ENCODE measurements at regions not wholly inside any gene's neighbourhood (a gene's known extent, or its start where the extent isn't known, plus 50 kb on each side); places are given as distances from the start of the nearest gene placed in this dataset.
"Not testable (repeated sequence)": the region's sequence is repeated elsewhere in the genome, so short reads cannot be mapped to it uniquely, and the experiment has no call there.

- TF ChIP-seq ZFX (IDR thresholded peaks at IDR 0.05) (no peak), CTCF (conservative IDR thresholded peaks at IDR 0.05) (no peak)
- no peak overlapping the region for H3K27ac ChIP-seq
Observed at GRCh38 chr2:149858901-149859634, 271.5 kb upstream of the MMADHC start.

- TF ChIP-seq ZFX (IDR thresholded peaks at IDR 0.05): no peak
- no peak for TF ChIP-seq CTCF (conservative IDR thresholded peaks at IDR 0.05)
Observed at GRCh38 chr2:149858216-149858615, 270.6 kb upstream of the MMADHC start.

GRCh38 chr2:149857344-149857743 lies 269.8 kb upstream of the MMADHC start:
- H3K27ac ChIP-seq: no peak overlapping the region
- TF ChIP-seq ZFX (IDR thresholded peaks at IDR 0.05) (no peak), CTCF (conservative IDR thresholded peaks at IDR 0.05) (no peak)

More at GRCh38 chr2:149858216-149858615, 270.6 kb upstream of the MMADHC start:
- H3K27ac ChIP-seq: no peak overlapping the region

- H3K27ac ChIP-seq: not testable (repeated sequence)
Observed at GRCh38 chr2:149855859-149856258, 268.3 kb upstream of the MMADHC start.

GRCh38 chr2:149849591-149849990 lies 262.0 kb upstream of the MMADHC start:
- TF ChIP-seq CTCF (conservative IDR thresholded peaks at IDR 0.05): no peak
- TF ChIP-seq ZFX (IDR thresholded peaks at IDR 0.05): no peak

GRCh38 chr2:149849136-149849535 lies 261.6 kb upstream of the MMADHC start:
- H3K27ac ChIP-seq: no peak overlapping the region
- TF ChIP-seq CTCF (conservative IDR thresholded peaks at IDR 0.05): no peak
- TF ChIP-seq ZFX (IDR thresholded peaks at IDR 0.05): no peak

More at GRCh38 chr2:149849591-149849990, 262.0 kb upstream of the MMADHC start:
- H3K27ac ChIP-seq: no peak overlapping the region

- TF ChIP-seq ZFX (IDR thresholded peaks at IDR 0.05): no peak
- H3K27ac ChIP-seq: no peak overlapping the region
Observed at GRCh38 chr2:149841396-149841795, 253.8 kb upstream of the MMADHC start.

- no peak overlapping the region for H3K27ac ChIP-seq
- TF ChIP-seq CTCF (conservative IDR thresholded peaks at IDR 0.05) (no peak), ZFX (IDR thresholded peaks at IDR 0.05) (no peak)
Observed at GRCh38 chr2:149832324-149832723, 244.7 kb upstream of the MMADHC start.

All from C4-2B (cell line).